ENCODE measurements at regions not wholly inside any gene's neighbourhood (a gene's known extent, or its start where the extent isn't known, plus 50 kb on each side); places are given as distances from the start of the nearest gene placed in this dataset.

- H3K9ac ChIP-seq = no peak overlapping the region
- no peak overlapping the region for H3K4me3 ChIP-seq
- no peaks in the 10 kb centered on the region for H3K36me3 ChIP-seq
- no peaks in the 10 kb centered on the region for H3K4me1 ChIP-seq
- no peak for TF ChIP-seq Cebpa-rat (IDR thresholded peaks at IDR 0.05)
- H3K9me3 ChIP-seq = no peaks in the 10 kb centered on the region
- H4K20me1 ChIP-seq = no peaks in the 10 kb centered on the region
- H3K27me3 ChIP-seq = no peaks in the 10 kb centered on the region
- H3K27ac ChIP-seq = no peak overlapping the region
- H3K4me2 ChIP-seq = no peak overlapping the region
Measured at GRCh38 chr21:22128671-22129070, 1130.5 kb downstream of the NCAM2 start.

GRCh38 chr21:22132358-22133071 lies 1134.3 kb downstream of the NCAM2 start:
- Histone ChIP-seq H3K9ac (no peak overlapping the region), H3K4me2 (no peak overlapping the region), H3K9me3 (no peaks in the 10 kb centered on the region)

DNA sequence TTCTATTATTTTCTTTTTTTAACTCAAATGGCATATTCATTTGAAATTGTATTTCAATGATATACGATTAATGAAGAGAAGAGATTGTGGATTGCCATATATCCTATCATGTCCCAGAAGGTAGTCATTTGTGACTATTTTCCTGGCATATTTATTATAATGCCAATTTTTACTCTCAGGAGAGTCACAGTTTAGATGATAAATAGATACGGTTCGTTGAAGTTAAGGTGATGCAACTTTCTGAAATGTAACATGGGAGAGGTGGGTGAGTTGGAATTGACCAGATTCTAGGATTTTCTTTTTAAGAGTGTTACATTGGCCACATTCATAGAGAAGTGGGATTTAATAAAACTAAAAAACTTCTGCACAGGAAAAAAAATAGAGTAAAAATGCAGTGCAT lies 1138.5 kb downstream of the NCAM2 start:
- Histone ChIP-seq H3K4me1 (no peaks in the 10 kb centered on the region), H3K27me3 (no peaks in the 10 kb centered on the region), H3K36me3 (no peaks in the 10 kb centered on the region), H3K27ac (no peak overlapping the region), H3K9ac (no peak overlapping the region), H3K4me2 (no peak overlapping the region), H3K4me3 (no peak overlapping the region), H4K20me1 (no peaks in the 10 kb centered on the region), H3K9me3 (no peaks in the 10 kb centered on the region)
- TF ChIP-seq Cebpa-rat (IDR thresholded peaks at IDR 0.05) = no peak

More at GRCh38 chr21:22132358-22133071, 1134.3 kb downstream of the NCAM2 start:
- Histone ChIP-seq H4K20me1 (no peaks in the 10 kb centered on the region), H3K27ac (no peak overlapping the region), H3K4me1 (no peaks in the 10 kb centered on the region), H3K36me3 (no peaks in the 10 kb centered on the region), H3K4me3 (no peak overlapping the region), H3K27me3 (no peaks in the 10 kb centered on the region)
- TF ChIP-seq Cebpa-rat (IDR thresholded peaks at IDR 0.05) = no peak

DNA sequence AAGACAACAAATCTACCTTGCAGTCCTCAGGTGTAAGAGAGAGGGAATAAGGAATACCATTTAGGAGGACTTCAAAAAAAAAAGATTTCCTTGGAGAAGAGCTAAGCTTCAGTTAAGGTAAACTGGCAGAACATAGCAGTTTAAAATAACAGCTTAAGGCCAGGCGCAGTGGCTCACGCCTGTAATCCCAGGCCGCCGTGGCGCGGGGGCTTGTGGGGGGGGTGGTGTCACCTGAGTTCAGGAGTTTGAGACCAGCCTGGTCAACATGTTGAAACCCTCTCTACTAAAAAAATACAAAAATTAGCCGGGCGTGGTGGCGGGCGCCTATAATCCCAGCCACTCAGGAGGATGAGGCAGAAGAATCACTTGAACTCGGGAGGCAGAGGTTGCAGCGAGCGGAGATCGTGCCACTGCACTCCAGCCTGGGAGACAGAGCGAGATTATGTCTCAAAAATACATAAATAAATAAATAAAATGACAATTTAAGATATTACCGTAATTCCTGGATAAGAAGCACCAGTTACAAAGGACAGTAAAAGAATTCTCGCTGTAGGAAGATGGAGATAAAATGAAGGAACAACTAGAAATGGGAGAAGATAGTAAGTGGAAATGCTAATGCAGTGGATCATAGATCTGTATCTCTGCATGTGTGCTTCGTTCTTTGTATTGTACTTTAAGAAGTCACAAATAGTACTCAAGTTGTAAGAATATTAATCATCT lies 1140.2 kb downstream of the NCAM2 start:
- Histone ChIP-seq H3K4me1 (no peaks in the 10 kb centered on the region), H4K20me1 (no peaks in the 10 kb centered on the region), H3K4me2 (no peak overlapping the region), H3K9ac (no peak overlapping the region), H3K4me3 (no peak overlapping the region), H3K27ac (no peak overlapping the region), H3K9me3 (no peaks in the 10 kb centered on the region), H3K27me3 (no peaks in the 10 kb centered on the region), H3K36me3 (no peaks in the 10 kb centered on the region)
- TF ChIP-seq Cebpa-rat (IDR thresholded peaks at IDR 0.05) = no peak

GRCh38 chr21:22145545-22145944 lies 1147.3 kb downstream of the NCAM2 start:
- Histone ChIP-seq H3K4me1 (no peaks in the 10 kb centered on the region), H3K9me3 (peaks cover 19% of the 10 kb centered on the region), H3K4me3 (no peak overlapping the region), H3K9ac (no peak overlapping the region), H4K20me1 (no peaks in the 10 kb centered on the region), H3K27ac (no peak overlapping the region), H3K27me3 (no peaks in the 10 kb centered on the region), H3K36me3 (no peaks in the 10 kb centered on the region), H3K4me2 (no peak overlapping the region)
- no peak for TF ChIP-seq Cebpa-rat (IDR thresholded peaks at IDR 0.05)

GRCh38 chr21:22154579-22155274 lies 1156.5 kb downstream of the NCAM2 start:
- Histone ChIP-seq H3K4me1 (no peaks in the 10 kb centered on the region), H3K4me2 (no peak overlapping the region), H4K20me1 (no peaks in the 10 kb centered on the region), H3K27me3 (no peaks in the 10 kb centered on the region), H3K9me3 (no peaks in the 10 kb centered on the region), H3K4me3 (no peak overlapping the region), H3K36me3 (no peaks in the 10 kb centered on the region), H3K9ac (no peak overlapping the region), H3K27ac (no peak overlapping the region)
- TF ChIP-seq Cebpa-rat (IDR thresholded peaks at IDR 0.05) = no peak

DNA sequence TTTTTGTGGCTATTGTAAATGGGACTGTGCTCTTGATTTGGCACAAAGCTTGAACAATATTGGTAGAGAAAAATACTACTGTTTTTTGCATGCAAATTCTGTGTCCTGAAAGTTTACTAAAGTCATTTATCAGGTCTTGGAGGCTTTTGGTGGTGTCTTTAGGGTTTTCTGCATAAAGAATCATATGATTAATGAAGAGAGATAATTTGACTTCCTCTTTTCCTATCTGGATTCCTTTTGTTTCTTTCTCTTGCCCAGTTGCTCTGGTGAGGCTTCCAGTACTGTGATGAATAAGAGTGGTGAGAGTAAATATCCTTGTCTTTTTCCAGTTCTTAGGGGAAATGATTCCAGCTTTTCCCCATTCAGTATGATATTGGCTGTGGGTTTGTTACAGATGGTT lies 1166.7 kb downstream of the NCAM2 start:
- Histone ChIP-seq H4K20me1 (no peaks in the 10 kb centered on the region), H3K4me2 (no peak overlapping the region), H3K9me3 (no peaks in the 10 kb centered on the region), H3K27ac (no peak overlapping the region), H3K27me3 (no peaks in the 10 kb centered on the region), H3K4me1 (no peaks in the 10 kb centered on the region), H3K9ac (no peak overlapping the region), H3K4me3 (no peak overlapping the region), H3K36me3 (no peaks in the 10 kb centered on the region)
- no peak for TF ChIP-seq Cebpa-rat (IDR thresholded peaks at IDR 0.05)

GRCh38 chr21:22174746-22175145 lies 1176.5 kb downstream of the NCAM2 start:
- H3K9me3 ChIP-seq = no peaks in the 10 kb centered on the region
- H3K4me2 ChIP-seq = no peak overlapping the region
- H3K4me1 ChIP-seq = no peaks in the 10 kb centered on the region
- H3K9ac ChIP-seq = no peak overlapping the region
- no peak overlapping the region for H3K4me3 ChIP-seq
- H3K36me3 ChIP-seq = no peaks in the 10 kb centered on the region
- no peaks in the 10 kb centered on the region for H3K27me3 ChIP-seq
- no peak overlapping the region for H3K27ac ChIP-seq
- H4K20me1 ChIP-seq = no peaks in the 10 kb centered on the region
- no peak for TF ChIP-seq Cebpa-rat (IDR thresholded peaks at IDR 0.05)

DNA sequence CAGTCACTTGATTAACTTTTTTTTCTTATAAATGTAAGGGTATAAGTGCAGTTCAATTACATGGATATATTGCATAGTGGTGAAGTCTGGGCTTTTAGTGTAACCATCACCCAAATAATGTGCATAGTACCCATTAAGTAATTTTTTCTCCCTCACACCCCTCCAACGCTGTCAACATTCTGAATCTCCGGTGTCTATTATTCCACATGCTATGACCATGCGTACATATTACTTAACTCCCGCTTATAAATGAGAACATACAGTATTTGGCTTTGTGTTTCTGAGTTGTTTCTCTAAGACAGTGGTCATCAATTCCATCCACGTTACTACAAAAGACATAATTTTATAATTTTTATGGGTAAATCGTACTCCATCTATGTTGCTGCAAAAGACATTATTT lies 1191.1 kb downstream of the NCAM2 start:
- Histone ChIP-seq H3K4me2 (no peak overlapping the region), H3K9me3 (no peaks in the 10 kb centered on the region), H3K4me3 (no peak overlapping the region), H3K4me1 (no peaks in the 10 kb centered on the region), H3K36me3 (no peaks in the 10 kb centered on the region), H4K20me1 (no peaks in the 10 kb centered on the region), H3K27me3 (no peaks in the 10 kb centered on the region), H3K9ac (no peak overlapping the region), H3K27ac (no peak overlapping the region)
- TF ChIP-seq Cebpa-rat (IDR thresholded peaks at IDR 0.05) = no peak

DNA sequence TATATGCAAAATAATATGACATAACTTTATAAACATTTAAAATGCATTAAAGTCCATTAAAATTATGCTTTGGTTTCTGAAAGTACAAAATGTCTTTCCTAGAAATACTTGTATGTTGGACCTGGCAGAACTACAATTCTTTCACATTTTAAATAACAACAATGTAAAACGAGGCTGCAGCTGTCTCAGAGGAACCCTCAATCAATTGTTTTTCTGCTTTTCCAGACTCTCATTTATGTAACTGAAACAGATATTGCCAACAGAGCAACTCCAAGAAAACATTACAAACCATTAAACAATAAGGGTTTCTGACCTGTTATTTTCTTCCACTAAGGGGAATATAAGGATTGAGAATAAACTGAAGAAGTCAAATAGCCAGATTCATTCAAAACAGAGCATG lies 1193.4 kb downstream of the NCAM2 start:
- no peaks in the 10 kb centered on the region for H3K36me3 ChIP-seq
- no peak overlapping the region for H3K4me2 ChIP-seq
- no peak for TF ChIP-seq Cebpa-rat (IDR thresholded peaks at IDR 0.05)

More for the DNA sequence above, 1193.4 kb downstream of the NCAM2 start:
- Histone ChIP-seq H3K4me3 (no peak overlapping the region), H3K27ac (no peak overlapping the region), H3K4me1 (no peaks in the 10 kb centered on the region), H3K9me3 (no peaks in the 10 kb centered on the region), H4K20me1 (no peaks in the 10 kb centered on the region), H3K27me3 (no peaks in the 10 kb centered on the region), H3K9ac (no peak overlapping the region)
